ENCODE measurements at regions not wholly inside any gene's neighbourhood (a gene's known extent, or its start where the extent isn't known, plus 50 kb on each side); places are given as distances from the start of the nearest gene placed in this dataset.

GRCh38 chr17:12423337-12423736 lies 242.4 kb upstream of the MYOCD start:
- H3K9me3 Mint-ChIP-seq = peaks cover 26% of the 10 kb centered on the region
- intact Hi-C loops (cut with micrococcal nuclease) = no loop called here
- no peak for DNase-seq

GRCh38 chr17:12429116-12429515 lies 236.6 kb upstream of the MYOCD start:
- Mint-ChIP-seq H3K4me1 (ENCODE audit: low read depth) (no peaks in the 10 kb centered on the region), H3K9me3 (peaks cover 13% of the 10 kb centered on the region), H3K27me3 (no peaks in the 10 kb centered on the region), H3K27ac (no peak overlapping the region), H3K4me3 (no peak overlapping the region), H3K36me3 (no peaks in the 10 kb centered on the region)
- CTCF ChIA-PET = no interaction called here
- no peak for DNase-seq
- POLR2A ChIA-PET = no interaction called here
- intact Hi-C loops (cut with micrococcal nuclease) = no loop called here

More at GRCh38 chr17:12423337-12423736, 242.4 kb upstream of the MYOCD start:
- Mint-ChIP-seq H3K27ac (no peak overlapping the region), H3K4me1 (ENCODE audit: low read depth) (no peaks in the 10 kb centered on the region), H3K36me3 (no peaks in the 10 kb centered on the region), H3K4me3 (no peak overlapping the region), H3K27me3 (no peaks in the 10 kb centered on the region)
- CTCF ChIA-PET = interaction anchor here (1.3 kb wide), 1 partner anchor 168 kb away, joined by 3 read pairs; no protein-coding TSS in a partner anchor
- POLR2A ChIA-PET = no interaction called here

- Mint-ChIP-seq H3K36me3 (no peaks in the 10 kb centered on the region), H3K9me3 (peaks cover 2% of the 10 kb centered on the region), H3K27ac (no peak overlapping the region), H3K4me1 (ENCODE audit: low read depth) (no peaks in the 10 kb centered on the region), H3K27me3 (no peaks in the 10 kb centered on the region), H3K4me3 (no peak overlapping the region)
- intact Hi-C loops (cut with micrococcal nuclease) = no loop called here
- CTCF ChIA-PET = no interaction called here
- DNase-seq = no peak
- POLR2A ChIA-PET = no interaction called here
Measured at GRCh38 chr17:12431188-12431587, 234.5 kb upstream of the MYOCD start.

GRCh38 chr17:12438212-12438611 lies 227.5 kb upstream of the MYOCD start:
- intact Hi-C loops (cut with micrococcal nuclease) = no loop called here
- Mint-ChIP-seq H3K9me3 (peaks cover 7% of the 10 kb centered on the region), H3K27ac (no peak overlapping the region), H3K27me3 (no peaks in the 10 kb centered on the region), H3K36me3 (no peaks in the 10 kb centered on the region), H3K4me3 (no peak overlapping the region), H3K4me1 (ENCODE audit: low read depth) (no peaks in the 10 kb centered on the region)
- no peak for DNase-seq
- CTCF ChIA-PET = no interaction called here
- POLR2A ChIA-PET = no interaction called here

- CTCF ChIA-PET = no interaction called here
- H3K27ac Mint-ChIP-seq = no peak overlapping the region
- H3K27me3 Mint-ChIP-seq = no peaks in the 10 kb centered on the region
- no peaks in the 10 kb centered on the region for H3K4me1 Mint-ChIP-seq (ENCODE audit: low read depth)
- no peak overlapping the region for H3K4me3 Mint-ChIP-seq
- H3K9me3 Mint-ChIP-seq = peaks cover 7% of the 10 kb centered on the region
- no peak for DNase-seq
- intact Hi-C loops (cut with micrococcal nuclease) = no loop called here
- no peaks in the 10 kb centered on the region for H3K36me3 Mint-ChIP-seq
- POLR2A ChIA-PET = no interaction called here
Measured at GRCh38 chr17:12438813-12439586, 226.7 kb upstream of the MYOCD start.

GRCh38 chr17:12445331-12445730 lies 220.4 kb upstream of the MYOCD start:
- intact Hi-C loops (cut with micrococcal nuclease) = no loop called here
- no peak overlapping the region for H3K27ac Mint-ChIP-seq
- no peaks in the 10 kb centered on the region for H3K4me1 Mint-ChIP-seq (ENCODE audit: low read depth)
- H3K9me3 Mint-ChIP-seq = peaks cover 13% of the 10 kb centered on the region
- no peaks in the 10 kb centered on the region for H3K27me3 Mint-ChIP-seq
- no peak overlapping the region for H3K4me3 Mint-ChIP-seq
- no peaks in the 10 kb centered on the region for H3K36me3 Mint-ChIP-seq
- POLR2A ChIA-PET = no interaction called here
- CTCF ChIA-PET = no interaction called here
- DNase-seq = no peak

- no peak for DNase-seq
- H3K27me3 Mint-ChIP-seq = no peaks in the 10 kb centered on the region
- ChIA-PET POLR2A (no interaction called here), CTCF (no interaction called here)
- peaks cover 13% of the 10 kb centered on the region for H3K9me3 Mint-ChIP-seq
- H3K27ac Mint-ChIP-seq = no peak overlapping the region
- no peak overlapping the region for H3K4me3 Mint-ChIP-seq
- H3K36me3 Mint-ChIP-seq = no peaks in the 10 kb centered on the region
- intact Hi-C loops (cut with micrococcal nuclease) = no loop called here
- no peaks in the 10 kb centered on the region for H3K4me1 Mint-ChIP-seq (ENCODE audit: low read depth)
Measured at GRCh38 chr17:12457493-12457892, 208.2 kb upstream of the MYOCD start.

- Mint-ChIP-seq H3K27me3 (no peaks in the 10 kb centered on the region), H3K27ac (no peak overlapping the region), H3K4me1 (ENCODE audit: low read depth) (no peaks in the 10 kb centered on the region), H3K36me3 (no peaks in the 10 kb centered on the region), H3K4me3 (no peak overlapping the region), H3K9me3 (peaks cover 13% of the 10 kb centered on the region)
- no peak for DNase-seq
- intact Hi-C loops (cut with micrococcal nuclease) = no loop called here
- ChIA-PET CTCF (no interaction called here), POLR2A (no interaction called here)
Measured at GRCh38 chr17:12459736-12460135, 206.0 kb upstream of the MYOCD start.

GRCh38 chr17:12463102-12463501 lies 202.6 kb upstream of the MYOCD start:
- H3K27ac Mint-ChIP-seq = no peak overlapping the region
- H3K27me3 Mint-ChIP-seq = no peaks in the 10 kb centered on the region
- ChIA-PET POLR2A (no interaction called here), CTCF (no interaction called here)
- DNase-seq = no peak
- H3K4me3 Mint-ChIP-seq = no peak overlapping the region
- H3K9me3 Mint-ChIP-seq = no peaks in the 10 kb centered on the region
- intact Hi-C loops (cut with micrococcal nuclease) = no loop called here
- no peaks in the 10 kb centered on the region for H3K36me3 Mint-ChIP-seq
- no peaks in the 10 kb centered on the region for H3K4me1 Mint-ChIP-seq (ENCODE audit: low read depth)

GRCh38 chr17:12472252-12473173 lies 193.2 kb upstream of the MYOCD start:
- POLR2A ChIA-PET = no interaction called here
- Mint-ChIP-seq H3K36me3 (no peaks in the 10 kb centered on the region), H3K4me1 (ENCODE audit: low read depth) (no peaks in the 10 kb centered on the region)

GRCh38 chr17:12478311-12478710 lies 187.4 kb upstream of the MYOCD start:
- intact Hi-C loops (cut with micrococcal nuclease) = no loop called here
- H3K36me3 Mint-ChIP-seq = no peaks in the 10 kb centered on the region
- POLR2A ChIA-PET = no interaction called here
- no peaks in the 10 kb centered on the region for H3K4me1 Mint-ChIP-seq (ENCODE audit: low read depth)
- H3K27me3 Mint-ChIP-seq = no peaks in the 10 kb centered on the region
- peaks cover 3% of the 10 kb centered on the region for H3K9me3 Mint-ChIP-seq
- no peak overlapping the region for H3K4me3 Mint-ChIP-seq
- H3K27ac Mint-ChIP-seq = no peak overlapping the region
- CTCF ChIA-PET = no interaction called here
- DNase-seq = no peak

More at GRCh38 chr17:12472252-12473173, 193.2 kb upstream of the MYOCD start:
- no peak overlapping the region for H3K27ac Mint-ChIP-seq
- no peaks in the 10 kb centered on the region for H3K9me3 Mint-ChIP-seq
- no peak for DNase-seq
- no peak overlapping the region for H3K4me3 Mint-ChIP-seq
- CTCF ChIA-PET = no interaction called here
- H3K27me3 Mint-ChIP-seq = no peaks in the 10 kb centered on the region
- intact Hi-C loops (cut with micrococcal nuclease) = no loop called here

- no peaks in the 10 kb centered on the region for H3K27me3 Mint-ChIP-seq
- POLR2A ChIA-PET = no interaction called here
Measured at GRCh38 chr17:12485361-12485906, 180.3 kb upstream of the MYOCD start.

More at GRCh38 chr17:12485361-12485906, 180.3 kb upstream of the MYOCD start:
- H3K27ac Mint-ChIP-seq = no peak overlapping the region
- intact Hi-C loops (cut with micrococcal nuclease) = no loop called here
- no peak for DNase-seq
- no peak overlapping the region for H3K4me3 Mint-ChIP-seq
- H3K9me3 Mint-ChIP-seq = peaks cover 3% of the 10 kb centered on the region
- CTCF ChIA-PET = no interaction called here
- no peaks in the 10 kb centered on the region for H3K4me1 Mint-ChIP-seq (ENCODE audit: low read depth)
- no peaks in the 10 kb centered on the region for H3K36me3 Mint-ChIP-seq

Data from activated CD4-positive, alpha-beta memory T cell treated with anti-CD3 and anti-CD28 coated beads for 36 hours (primary cell).